Hematopoietic multipotent progenitor cell treated with erythropoietin and hydrocortisone succinate and interleukin-3 and kit ligand, for 6 days (in vitro differentiated cells): ENCODE measurements at regions not wholly inside any gene's neighbourhood (a gene's known extent, or its start where the extent isn't known, plus 50 kb on each side); places are given as distances from the start of the nearest gene placed in this dataset.
A peak's percentile ranks its signal among the peaks of the same experiment; 100 is the strongest.
"Not testable (repeated sequence)": the region's sequence is repeated elsewhere in the genome, so short reads cannot be mapped to it uniquely, and the experiment has no call there.

Source experiments
- DNase-seq: peaks from one replicate; pipeline ENCODE4 v3.0.0-alpha.2; 2015

DNA sequence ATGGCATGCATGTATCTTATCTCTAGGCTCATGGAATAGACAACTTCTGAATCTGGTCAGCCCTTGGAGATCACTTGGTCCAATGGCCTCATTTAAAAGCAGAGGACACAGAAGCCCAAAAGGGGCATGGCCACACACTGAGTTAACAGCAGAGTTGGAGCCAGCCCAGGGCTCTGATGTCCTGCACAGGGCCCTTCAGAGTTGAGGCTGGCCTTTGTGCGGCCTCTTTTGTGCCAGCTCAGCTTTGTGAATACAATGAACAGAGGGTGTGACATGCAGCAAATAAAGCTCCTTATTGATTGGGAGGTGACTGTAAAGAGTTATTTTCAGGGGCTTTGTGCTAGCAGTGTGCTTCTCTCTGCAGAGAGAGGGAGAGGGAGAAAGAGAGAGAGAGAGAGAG lies 150.1 kb upstream of the STK32A start:
- DNase-seq, result no peak

DNA sequence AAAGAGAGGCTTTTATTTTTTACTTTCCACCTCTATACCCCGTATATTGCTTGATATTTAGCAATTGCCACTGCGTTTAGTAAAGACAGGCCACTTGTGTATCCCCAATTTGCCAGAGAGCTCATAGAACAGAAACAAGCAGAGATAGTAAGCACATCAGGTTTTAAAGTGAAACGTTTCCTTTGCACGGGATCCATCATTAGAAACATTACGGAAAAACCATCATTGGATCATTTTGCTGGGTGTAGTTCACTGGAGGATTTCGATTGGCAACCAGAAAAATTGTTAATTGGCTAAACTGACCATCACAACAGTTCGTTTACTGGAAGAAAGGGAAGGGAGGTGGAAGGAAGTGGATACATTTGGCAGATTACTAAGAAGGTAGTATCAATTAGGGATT lies 149.4 kb upstream of the STK32A start:
- no peak for DNase-seq

DNA sequence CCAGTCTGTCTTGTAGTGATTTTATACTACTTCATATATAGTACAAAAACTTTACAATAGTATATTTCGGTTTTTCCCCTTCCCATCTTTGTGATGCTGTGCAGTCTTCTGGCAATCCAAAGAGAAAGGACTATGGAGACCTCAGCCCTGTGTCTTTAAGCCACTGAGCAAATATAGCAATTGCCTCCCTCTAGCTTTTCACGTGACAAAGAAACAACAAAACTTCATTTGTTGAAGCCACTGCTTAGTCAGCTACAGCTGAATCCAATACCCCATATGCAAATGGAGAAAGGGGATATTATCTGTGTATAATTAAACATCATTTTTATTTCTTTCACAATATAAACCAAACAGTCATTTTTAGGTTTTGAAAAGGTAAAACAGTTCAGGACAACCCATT lies 142.8 kb upstream of the STK32A start:
- no peak for DNase-seq

DNA sequence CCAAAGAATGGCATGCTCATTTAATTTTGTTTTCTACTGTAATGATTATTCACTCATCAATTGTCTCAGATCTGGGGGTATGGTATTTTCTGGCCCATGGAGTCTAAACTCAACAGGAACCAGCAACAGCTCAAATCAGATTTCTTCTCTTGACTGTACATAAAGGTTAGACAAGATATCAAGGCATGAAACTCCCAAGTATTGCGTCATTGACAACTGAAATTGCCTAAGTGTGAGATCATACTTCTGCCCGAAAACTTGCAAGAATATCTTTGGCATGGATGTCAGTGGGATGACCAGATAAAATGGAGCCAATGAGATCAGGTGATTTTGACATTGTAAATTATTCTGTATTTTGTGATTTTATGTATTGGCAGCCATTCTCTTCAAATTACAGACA lies 141.7 kb upstream of the STK32A start:
- DNase-seq, result no peak

DNA sequence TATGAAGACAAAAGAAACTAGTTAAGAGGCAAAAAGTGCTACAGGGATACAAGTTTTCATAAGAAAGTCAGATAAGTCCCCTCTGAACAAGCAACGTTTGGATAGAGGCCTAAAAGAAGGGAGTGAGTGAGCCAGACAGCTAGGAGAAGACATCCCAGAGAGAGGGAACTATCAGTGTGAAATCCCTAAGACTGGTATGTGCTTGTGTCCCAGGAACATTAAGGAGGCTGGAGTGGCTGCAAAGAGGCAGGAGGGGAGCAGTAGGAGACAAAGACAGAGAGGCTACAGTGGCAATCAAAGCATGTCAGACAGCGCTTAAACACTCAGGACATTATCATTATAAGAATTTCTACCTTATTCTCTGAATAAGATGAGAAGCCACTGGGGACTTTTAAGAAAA lies 139.1 kb upstream of the STK32A start:
- no peak for DNase-seq

DNA sequence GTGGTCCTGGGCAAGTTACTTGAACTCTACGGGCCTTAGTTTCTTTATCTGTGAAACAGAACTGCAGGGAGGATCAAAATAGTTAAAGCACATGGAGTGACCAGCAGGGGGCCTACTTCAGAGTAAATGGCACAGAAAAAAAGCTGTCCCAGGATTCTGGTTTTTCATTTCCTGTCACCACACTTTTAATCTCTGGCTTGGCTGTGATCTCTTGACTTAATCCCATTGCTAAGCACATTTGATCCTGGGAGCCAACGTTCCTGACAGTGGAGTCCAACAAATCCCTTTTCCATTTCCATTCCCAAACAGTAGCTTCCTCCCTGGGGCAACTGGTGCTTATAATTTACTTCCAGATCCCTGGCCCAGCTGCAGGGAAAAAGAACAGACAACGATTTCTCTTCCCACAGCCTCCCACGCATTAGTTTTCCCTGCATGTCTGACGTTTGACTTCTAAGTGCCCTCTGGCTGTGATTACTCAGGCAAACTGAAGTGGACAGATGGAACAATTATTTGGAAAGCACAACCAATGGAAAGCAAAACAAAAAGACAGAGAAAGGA lies 136.5 kb upstream of the STK32A start:
- DNase-seq, result peak; percentile 67

DNA sequence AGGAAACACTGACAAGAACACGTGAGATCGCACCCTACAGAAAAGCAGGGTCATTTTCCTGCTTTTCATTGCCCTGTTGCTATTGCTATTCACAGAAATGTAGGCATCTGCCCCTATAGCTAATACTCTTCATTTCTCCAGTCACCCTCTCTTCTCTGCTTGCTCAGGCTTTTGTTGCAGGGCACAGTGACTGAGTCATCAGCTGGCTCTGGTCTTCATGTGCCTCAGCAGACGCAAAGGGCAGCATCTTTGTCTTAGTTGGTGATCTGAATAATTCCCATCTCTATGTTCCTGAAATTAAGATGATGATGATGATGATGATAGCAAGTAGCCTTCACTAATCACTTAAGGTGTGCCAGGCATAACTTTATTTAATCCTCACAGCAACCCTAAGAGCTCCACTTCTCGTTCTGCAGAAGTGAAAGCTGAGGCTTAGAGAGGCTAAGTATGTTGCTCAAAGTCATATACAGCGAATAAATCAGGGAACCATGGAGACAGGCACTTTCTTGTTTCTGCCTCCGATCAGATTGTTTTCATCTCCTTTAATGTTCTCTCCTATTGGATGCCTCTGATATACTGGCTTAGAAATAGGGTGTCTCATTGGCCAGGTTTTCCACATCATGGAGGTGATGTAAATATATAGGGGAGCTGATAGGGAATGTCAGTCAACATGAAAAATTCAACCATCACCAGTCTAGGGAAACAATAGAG lies 133.0 kb upstream of the STK32A start:
- no peak for DNase-seq

DNA sequence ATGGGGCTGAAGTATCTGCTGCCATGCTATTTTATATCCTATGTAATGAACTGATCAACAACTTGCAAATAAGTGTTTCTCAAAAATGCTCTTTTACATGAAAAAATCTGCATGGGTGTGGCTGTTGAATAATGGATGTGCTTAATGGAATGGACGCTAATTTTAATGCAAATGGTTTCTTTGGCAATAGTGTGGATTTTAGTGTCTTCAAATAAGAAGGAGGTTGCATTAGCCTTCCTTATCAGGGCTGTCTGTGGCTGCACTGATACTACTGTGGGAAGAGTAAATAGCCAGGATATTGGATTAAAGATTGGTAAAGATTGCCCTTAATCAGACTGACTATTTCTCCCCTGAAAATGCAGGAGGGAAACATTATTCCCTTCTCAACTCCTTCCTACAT lies 121.9 kb upstream of the STK32A start:
- DNase-seq, result no peak

DNA sequence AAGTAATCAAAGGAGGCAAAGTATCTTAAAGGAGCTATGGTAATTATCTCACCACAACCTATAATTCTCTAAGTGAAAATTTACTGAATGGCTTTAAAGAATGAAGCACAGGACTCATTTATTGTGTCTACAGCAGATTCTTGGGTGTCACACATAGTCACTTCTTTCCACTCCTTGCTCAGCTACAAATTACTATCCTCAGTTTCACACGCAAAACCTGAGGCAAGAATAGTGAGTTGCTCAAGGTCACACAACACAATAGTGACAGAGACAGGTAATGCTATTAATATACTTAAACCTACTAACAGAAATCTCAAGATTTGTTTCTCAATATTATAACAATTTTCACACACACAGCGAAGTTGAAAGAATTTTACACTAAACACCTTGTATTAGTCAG lies 120.9 kb upstream of the STK32A start:
- DNase-seq, result no peak

DNA sequence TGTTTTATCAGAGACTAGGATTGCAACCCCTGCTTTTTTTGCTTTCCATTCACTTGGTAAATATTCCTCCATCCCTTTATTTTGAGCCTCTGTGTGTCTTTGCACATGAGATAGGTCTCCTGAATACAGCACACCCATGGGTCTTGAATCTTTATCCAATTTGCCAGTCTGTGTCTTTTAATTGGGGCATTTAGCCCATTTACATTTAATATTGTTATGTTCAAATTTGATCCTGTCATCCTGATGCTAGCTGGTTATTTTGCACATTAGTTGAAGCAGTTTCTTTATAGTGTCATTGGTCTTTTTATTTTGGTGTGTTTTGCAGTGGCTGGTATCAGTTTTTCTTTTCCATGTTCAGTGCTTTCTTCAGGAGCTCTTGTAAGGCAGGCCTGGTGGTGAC lies 95.1 kb upstream of the STK32A start:
- DNase-seq, result not testable (repeated sequence)

DNA sequence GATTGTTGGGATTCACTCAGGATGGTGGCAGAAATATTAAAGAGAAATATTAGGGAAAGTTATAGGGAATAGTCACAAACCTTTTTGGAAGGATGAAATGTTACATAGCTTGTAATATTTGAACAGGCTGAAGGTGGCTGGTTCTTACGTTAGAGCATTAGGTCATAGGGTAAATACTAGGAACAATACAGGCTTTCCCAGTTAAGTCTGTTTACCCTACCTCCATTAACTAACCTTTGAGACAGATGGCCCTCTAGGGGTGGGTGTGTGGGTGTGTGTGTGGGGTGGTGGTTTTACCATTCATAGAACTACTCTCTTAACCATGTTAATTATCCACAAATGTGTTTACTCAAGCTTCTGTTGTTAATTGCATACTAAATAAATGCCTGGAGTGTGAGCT lies 94.3 kb upstream of the STK32A start:
- no peak for DNase-seq

DNA sequence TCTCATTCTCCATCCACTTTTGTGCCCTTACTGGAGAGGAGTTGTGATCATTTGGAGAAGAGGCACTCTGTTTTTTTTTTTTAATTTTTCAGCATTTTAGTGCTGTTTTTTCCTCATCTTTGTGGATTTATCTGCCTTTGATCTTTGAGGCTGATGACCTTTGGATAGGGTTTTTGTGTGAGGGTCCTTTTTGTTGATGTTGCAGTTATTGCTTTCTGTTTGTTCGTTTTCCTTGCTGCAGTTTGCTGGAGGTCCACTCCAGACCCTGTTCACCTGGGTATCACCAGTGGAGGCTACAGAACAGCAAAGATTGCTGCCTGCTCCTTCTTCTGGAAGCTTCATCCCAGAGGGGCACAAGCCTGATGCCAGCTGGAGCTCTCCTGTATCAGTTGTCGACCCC lies 93.2 kb upstream of the STK32A start:
- not testable (repeated sequence) for DNase-seq

DNA sequence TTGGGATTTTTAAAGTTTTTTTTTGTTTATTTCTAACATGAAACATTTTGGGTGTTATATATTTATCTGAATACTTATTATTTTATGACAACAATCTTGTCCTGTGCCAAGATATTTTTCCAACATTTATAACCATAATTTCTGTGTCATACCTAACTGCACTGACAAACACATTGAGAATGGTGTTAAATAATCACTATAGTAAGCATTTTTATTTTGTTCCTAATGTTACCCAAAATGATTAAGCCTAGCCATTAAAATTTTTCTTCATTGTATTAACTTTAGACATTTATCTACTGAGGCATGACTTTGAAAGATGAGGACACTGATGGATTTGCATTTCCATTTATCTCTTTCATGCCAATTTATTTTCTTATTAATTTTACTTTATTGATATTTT lies 91.6 kb upstream of the STK32A start:
- no peak for DNase-seq

DNA sequence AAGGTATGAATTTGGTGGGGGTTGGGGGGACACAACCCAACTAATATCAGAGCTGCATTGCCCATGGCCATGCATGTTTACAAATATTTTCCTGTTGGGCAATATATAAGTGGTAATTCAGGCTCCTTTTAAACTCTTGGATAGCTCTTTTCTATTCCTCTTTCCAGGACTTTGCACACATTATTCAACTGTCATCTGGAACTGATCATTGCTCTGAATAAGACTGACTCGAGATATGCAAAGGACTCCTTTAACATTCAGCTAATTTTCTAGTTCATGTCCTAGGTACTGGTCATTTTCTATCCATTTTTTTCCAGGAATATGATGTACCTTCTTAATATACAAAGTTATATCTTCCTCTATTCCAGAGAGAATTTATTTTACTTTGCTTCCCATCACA lies 89.5 kb upstream of the STK32A start:
- no peak for DNase-seq

DNA sequence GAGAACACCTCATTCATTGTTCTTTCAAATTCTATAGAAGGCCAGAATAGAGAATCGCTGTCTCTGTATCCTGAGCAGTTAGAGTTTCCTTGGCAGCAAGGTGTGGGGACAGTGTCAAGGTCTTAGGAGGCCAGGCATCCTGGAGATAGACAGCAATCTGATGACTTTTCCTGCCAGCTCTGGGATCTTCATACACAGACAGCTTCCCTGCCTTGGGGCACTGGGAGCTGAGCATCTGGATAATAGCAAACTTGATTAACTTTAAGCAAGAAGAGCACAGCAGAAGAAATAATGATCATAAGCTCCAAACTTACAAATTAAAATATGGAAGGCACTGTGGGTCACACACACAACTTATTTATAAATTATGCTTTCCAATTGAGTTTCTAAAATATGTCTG lies 86.1 kb upstream of the STK32A start:
- no peak for DNase-seq

DNA sequence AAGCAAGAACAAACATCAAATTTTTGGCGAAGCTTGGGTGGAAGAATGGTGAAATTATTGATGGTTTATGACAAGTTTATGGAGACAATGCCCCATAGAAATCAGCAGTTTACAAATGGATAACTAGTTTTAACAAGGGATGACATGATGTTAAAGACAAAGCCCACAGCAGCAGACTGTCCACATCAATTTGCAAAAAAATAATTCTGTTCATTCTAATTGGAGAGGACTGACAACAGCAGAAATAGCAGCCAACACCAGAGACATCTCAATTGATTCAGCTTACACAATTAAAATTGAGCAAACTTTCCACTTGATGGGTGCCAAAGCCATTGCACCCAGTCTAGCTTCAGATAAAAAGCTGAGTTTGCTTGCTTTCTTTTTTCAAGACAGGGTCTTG lies 82.7 kb upstream of the STK32A start:
- no peak for DNase-seq

DNA sequence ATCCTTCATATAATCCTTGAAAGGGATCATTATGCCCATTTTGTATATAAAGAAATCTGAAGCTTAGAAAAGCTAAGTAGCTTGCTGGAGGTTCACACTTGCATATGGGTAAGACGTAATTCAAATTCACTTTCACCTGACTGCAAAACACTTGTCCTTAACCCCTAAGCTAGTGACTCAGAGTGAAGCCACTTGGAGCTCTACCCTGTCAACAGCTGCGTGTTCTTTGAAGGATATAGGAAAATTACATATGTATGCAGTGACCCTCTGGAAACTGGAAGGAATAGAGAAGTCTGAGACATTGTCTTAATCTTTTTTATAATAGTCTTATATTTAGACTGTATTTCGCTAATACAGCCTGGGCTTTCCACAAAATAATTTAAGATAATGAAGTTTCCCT lies 80.0 kb upstream of the STK32A start:
- DNase-seq, result no peak

DNA sequence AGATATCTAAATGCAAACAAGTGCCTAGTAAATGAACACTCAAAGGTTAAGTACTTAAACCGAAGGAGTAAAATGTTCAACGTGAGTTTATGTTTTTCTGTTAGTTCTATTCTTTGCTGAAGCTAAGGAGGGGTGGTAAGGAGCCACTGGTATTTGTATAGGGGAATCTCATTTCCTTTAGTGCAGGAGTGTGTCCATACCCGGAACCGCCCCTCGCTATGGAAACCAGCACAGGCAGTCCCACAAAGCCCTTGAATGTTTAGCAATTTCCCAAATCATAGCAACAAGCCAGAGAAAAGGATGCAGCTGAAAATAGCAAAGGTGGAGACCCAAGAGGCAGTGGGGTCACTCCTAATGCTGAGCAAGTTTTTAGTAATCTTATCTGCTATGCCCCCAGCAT lies 78.8 kb upstream of the STK32A start:
- no peak for DNase-seq

DNA sequence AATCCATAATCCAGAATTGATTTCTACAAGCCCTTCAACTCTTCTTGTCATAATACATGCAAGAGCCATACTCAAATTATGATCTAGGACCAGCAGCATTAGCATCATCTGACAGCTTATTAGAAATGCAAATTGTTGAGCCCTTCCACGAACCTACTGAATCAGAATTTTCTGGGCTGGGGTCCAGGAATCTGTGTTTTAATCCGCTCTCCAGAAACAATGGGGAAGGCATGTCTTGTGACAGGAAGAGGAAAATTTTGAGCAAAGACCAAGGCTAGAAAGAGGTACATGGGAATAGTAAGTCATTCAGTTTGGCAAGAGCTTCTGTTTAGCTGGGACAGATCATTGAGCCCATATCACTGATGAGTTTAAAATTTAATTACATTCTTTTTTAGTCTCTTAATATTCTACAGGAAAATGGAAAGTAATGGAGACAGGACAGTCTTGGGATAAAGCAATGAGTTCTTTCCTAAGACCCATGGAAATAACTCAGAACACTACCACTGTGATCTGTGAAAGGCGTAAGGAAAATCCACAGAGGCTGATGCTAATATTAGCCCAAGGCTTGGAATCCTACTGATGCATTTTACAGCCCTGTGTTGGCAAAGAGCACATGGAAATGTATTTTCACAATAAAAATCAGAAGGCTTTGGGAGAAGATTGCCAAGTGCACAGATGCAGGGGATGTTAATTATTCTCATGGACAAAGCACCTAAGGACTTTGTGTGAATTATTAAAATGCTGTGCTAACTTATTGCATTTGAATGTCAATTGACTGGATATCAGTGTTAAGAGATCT lies 73.7 kb upstream of the STK32A start:
- no peak for DNase-seq

DNA sequence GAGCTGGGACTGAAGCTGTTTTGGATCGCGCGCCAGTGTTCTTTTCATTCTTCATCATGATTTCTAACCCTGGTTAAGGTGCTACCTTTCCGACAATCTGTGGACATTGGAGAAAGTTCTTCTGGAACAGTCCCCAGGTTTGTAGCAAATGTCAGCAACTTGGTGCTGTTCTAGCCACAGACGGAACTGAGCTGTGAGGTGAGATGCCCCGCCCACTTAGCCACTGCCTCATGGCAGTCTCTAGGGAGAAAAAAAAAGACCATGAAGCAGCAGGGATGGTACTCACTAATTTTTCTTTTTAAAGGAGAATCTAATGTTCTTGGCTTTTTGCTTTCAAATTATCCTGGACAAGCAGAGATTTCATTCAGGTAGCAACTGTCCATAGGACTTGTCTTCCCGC lies 72.1 kb upstream of the STK32A start:
- DNase-seq, result no peak

DNA sequence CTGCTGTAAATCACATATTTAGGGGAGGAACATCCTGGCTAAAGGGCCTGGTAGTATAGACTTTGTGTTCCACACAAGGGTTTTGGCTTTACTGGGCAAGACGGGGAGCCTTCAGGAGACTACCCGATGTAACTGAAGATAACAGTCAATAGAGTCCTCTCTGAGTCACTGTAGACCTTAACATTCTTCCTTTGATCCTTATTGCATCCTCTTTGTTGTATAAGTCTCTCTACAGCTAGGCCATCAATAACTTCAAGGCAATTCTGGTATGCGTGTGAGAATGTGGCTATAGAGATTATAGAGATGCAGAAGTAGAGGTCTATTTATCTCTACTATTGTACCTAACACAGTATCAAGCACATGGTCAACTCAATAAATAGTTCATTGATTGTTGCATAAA lies 67.3 kb upstream of the STK32A start:
- no peak for DNase-seq

DNA sequence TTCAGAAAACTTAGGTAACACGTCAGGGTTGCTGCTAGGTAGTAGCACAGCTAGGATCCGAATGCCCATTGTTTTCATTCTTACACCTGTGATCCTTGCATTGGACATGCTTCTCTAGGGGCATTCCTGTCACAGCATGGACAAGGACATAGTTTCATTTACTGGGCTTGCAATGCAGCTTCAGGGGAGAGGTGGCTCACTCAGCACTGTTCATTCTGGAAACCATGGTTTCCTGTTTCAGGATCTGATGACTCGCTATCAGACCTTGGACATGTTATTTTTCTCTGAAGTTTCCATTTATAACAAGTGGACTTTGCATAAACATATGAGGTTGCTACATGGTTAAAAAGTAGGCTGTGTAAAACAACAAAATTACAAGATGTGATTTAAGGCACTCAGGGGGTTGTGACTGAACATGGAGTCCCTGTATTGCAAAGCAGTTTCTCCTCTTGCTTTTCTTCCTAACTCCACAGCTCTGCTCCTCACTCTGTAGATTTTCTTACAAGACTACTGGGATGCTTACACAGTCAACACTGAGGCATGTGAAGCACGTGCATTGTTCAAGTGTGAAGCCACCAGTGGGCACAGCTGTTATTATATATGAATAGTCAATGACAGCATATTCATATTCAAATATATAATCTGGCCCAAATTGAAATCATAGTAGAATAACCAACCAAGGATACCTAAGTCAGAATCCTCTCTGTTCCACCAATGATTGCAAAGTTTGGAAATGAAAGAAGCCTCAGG lies 66.1 kb upstream of the STK32A start:
- no peak for DNase-seq

DNA sequence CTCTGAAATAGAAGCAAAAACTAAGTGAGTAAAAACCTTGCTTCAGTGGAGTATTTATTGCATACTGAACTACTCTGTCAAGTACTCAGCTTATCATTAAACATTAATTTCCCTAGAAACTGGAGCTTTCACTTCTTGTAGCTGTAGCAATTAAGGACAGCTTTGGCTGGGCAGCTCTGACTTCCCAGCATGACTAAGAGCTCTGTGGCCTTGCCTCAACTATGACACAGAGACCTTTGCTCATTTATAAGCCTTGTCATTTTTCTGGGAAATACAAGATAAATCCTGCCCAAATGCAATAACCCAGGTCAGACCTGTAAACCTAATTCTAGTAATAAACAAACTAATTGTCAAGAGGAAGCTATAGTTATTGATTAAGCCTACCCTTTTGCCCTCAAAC lies 65.4 kb upstream of the STK32A start:
- no peak for DNase-seq

DNA sequence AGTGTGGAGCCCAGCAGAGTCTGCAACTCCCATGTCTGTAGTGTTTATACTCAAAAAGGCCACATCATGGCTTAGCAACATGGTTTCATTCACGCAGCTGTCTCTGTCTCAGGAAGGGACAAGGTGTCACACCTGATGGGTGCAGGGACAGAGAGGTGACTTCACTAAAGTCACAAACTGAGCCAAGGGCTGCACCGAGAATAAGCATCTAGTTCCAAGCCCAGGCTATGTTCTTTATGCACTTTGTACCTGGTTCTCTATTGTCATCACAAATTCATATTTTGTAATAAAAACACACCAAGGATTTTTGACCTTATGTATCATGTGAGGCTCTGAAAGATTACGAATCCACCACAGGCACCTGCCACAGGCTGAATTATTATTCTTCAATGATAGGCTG lies 64.9 kb upstream of the STK32A start:
- no peak for DNase-seq
